HEK293T (cell line): ENCODE measurements at regions not wholly inside any gene's neighbourhood (a gene's known extent, or its start where the extent isn't known, plus 50 kb on each side); places are given as distances from the start of the nearest gene placed in this dataset.

Experiments used
- ARNT ChIP-seq: fragments of 450-650 bp; IDR thresholded peaks from 2 replicates; pipeline ENCODE4 v1.6.1; 2017; ENCODE audit warnings: mild to moderate bottlenecking
- ELF4 ChIP-seq: fragments of 450-650 bp; IDR thresholded peaks from 2 replicates; pipeline ENCODE4 v1.6.1; 2017; ENCODE audit warnings: antibody characterized with exemption
- FOXA1 ChIP-seq: fragments of 450-650 bp; IDR thresholded peaks from 2 replicates; pipeline ENCODE4 v1.6.1; 2016; ENCODE audit warnings: mild to moderate bottlenecking
- FOXM1 ChIP-seq: fragments of 450-650 bp; IDR thresholded peaks from 2 replicates; pipeline ENCODE4 v1.6.1; 2017; ENCODE audit warnings: mild to moderate bottlenecking, borderline replicate concordance
- LEF1 ChIP-seq: fragments of 450-650 bp; IDR thresholded peaks from 2 replicates; pipeline ENCODE4 v1.6.1; 2017; ENCODE audit warnings: mild to moderate bottlenecking, borderline replicate concordance
- PKNOX1 ChIP-seq: fragments of 450-650 bp; IDR thresholded peaks from 2 replicates; pipeline ENCODE4 v1.6.1; 2016
- SUZ12 ChIP-seq: fragments of 450-650 bp; IDR thresholded peaks from 2 replicates; pipeline ENCODE4 v1.6.1; 2016; ENCODE audit warnings: mild to moderate bottlenecking

GRCh38 chr12:90250766-90251165 is 542.1 kb upstream of the ATP2B1 start:
- TF ChIP-seq LEF1 (no peak), ELF4 (no peak), SUZ12 (no peak), FOXA1 (no peak), PKNOX1 (no peak), FOXM1 (no peak), ARNT (no peak)
